Lower leg skin (tissue), 4 donors: ENCODE measurements at regions not wholly inside any gene's neighbourhood (a gene's known extent, or its start where the extent isn't known, plus 50 kb on each side); places are given as distances from the start of the nearest gene placed in this dataset.
"Not testable (repeated sequence)": the region's sequence is repeated elsewhere in the genome, so short reads cannot be mapped to it uniquely, and the experiment has no call there.

Source experiments
- DNase-seq, 2 donors: peaks; one replicate each; pipeline ENCODE4 v3.0.0-alpha.2; 2019; ENCODE audit warnings: low spot score in 2 of 2
- H3K4me3 ChIP-seq: fragments of 200-600 bp; sonication (generic); 2 replicates; pipeline ENCODE4 v1.5.1; 2017; ENCODE audit warnings: mild to moderate bottlenecking, low read depth; ENCODE audit not compliant: poor library complexity, severe bottlenecking
- POLR2A ChIP-seq, 2 donors: fragments of 450-650 bp; IDR thresholded peaks; one replicate each; pipeline ENCODE4 v1.6.1; 2016 to 2017; ENCODE audit warnings: antibody characterized with exemption in 2 of 2, mild to moderate bottlenecking in 1 of 2, moderate library complexity in 1 of 2
- WGBS, 2 donors: methylation state at CpG; one replicate each; pipeline ENCODE4 v1.1.5; 2018; 5-methylcytosine and 5-hydroxymethylcytosine counted together
- intact Hi-C: fragments of 100-400 bp; cut with DNase I; formaldehyde crosslinking; loops from one replicate; pipeline ENCODE4 v1.15.0; 2023; ENCODE audit warnings: low total_unique reads
- TF ChIP-seq, protein P1 (sequence below), 3 donors: fragments of 450-650 bp; IDR thresholded peaks; one replicate each; pipeline ENCODE4 v1.5.1; 2016; ENCODE audit warnings: antibody characterized with exemption in 3 of 3, mild to moderate bottlenecking in 3 of 3, moderate library complexity in 2 of 3

- intact Hi-C loops: no loop called here
- H3K4me3 ChIP-seq: no peak overlapping the region
- no peak for DNase-seq
- WGBS, 2 donors: 44 to 47% methylated on average over 3 of the region's 3 CpGs
- no peak for TF ChIP-seq POLR2A (IDR thresholded peaks at IDR 0.05)
- TF ChIP-seq, protein P1, sequence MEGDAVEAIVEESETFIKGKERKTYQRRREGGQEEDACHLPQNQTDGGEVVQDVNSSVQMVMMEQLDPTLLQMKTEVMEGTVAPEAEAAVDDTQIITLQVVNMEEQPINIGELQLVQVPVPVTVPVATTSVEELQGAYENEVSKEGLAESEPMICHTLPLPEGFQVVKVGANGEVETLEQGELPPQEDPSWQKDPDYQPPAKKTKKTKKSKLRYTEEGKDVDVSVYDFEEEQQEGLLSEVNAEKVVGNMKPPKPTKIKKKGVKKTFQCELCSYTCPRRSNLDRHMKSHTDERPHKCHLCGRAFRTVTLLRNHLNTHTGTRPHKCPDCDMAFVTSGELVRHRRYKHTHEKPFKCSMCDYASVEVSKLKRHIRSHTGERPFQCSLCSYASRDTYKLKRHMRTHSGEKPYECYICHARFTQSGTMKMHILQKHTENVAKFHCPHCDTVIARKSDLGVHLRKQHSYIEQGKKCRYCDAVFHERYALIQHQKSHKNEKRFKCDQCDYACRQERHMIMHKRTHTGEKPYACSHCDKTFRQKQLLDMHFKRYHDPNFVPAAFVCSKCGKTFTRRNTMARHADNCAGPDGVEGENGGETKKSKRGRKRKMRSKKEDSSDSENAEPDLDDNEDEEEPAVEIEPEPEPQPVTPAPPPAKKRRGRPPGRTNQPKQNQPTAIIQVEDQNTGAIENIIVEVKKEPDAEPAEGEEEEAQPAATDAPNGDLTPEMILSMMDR (IDR thresholded peaks at IDR 0.05): no peak
Measured at GRCh38 chrX:52585892-52586291, 68.8 kb downstream of the SSX7 start.

- WGBS, 2 donors: 62 to 83% methylated on average over 15 of the region's 15 CpGs
- intact Hi-C loops: no loop called here
- H3K4me3 ChIP-seq: no peak overlapping the region
- TF ChIP-seq, protein P1 (IDR thresholded peaks at IDR 0.05): no peak
- TF ChIP-seq POLR2A (IDR thresholded peaks at IDR 0.05): no peak
- no peak for DNase-seq
Measured at GRCh38 chrX:52577464-52578173, 60.8 kb upstream of the XAGE1B start.

GRCh38 chrX:52576946-52577345 lies 60.1 kb upstream of the XAGE1B start:
- intact Hi-C loops: no loop called here
- H3K4me3 ChIP-seq: no peak overlapping the region
- peak in 1 of 2 donors; percentile 27 for DNase-seq
- TF ChIP-seq, protein P1 (IDR thresholded peaks at IDR 0.05): no peak
- no peak for TF ChIP-seq POLR2A (IDR thresholded peaks at IDR 0.05)
- WGBS, 2 donors: 61 to 71% methylated on average over 8 of the region's 8 CpGs

- no peak for TF ChIP-seq POLR2A (IDR thresholded peaks at IDR 0.05)
- TF ChIP-seq, protein P1 (IDR thresholded peaks at IDR 0.05): no peak
- intact Hi-C loops: no loop called here
- no peak for DNase-seq
- no peak overlapping the region for H3K4me3 ChIP-seq
- WGBS, 2 donors: 21 to 58% methylated on average over 5 of the region's 5 CpGs
Measured at GRCh38 chrX:52576474-52576873, 59.6 kb upstream of the XAGE1B start.

DNA sequence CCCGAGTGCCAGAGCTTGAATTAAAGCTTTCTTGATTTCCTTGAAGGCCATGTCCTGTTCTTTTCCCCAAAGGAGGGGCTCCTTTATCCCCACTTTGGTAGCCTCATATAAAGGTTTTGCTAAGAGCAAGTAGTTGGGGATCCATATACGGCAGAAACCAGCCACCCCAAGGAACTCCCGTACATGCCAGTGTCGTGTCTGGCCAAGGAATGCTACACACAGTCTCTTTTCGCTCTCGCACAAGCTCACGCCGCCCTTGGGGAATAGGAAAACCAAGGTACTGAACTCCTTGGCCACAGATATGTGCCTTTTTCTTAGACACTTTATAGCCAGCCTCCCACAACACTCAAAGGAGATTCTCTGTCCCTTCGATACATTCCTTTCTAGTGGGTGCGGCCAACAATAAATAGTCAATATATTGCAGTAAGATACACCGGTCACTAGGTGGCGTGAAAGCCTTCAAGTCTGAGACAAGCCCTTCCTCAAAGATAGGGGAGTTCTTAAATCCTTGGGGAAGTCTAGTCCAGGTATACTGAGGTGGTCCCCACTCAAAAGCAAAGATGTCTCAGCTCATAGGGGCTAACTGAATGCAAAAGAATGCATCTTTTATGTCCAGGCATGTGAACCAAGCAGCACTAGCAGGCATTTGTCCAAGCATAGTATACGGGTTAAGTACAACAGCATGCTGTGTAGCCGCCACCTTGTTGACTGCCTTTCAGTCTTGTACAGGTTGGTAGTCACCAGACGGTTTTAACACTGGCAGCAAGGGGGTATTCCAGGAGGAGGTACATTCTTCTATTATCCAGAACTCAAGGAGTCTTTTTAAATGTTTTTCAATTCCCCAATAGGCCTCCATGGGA lies 57.8 kb upstream of the XAGE1B start:
- no peak overlapping the region for H3K4me3 ChIP-seq
- intact Hi-C loops: no loop called here

DNA sequence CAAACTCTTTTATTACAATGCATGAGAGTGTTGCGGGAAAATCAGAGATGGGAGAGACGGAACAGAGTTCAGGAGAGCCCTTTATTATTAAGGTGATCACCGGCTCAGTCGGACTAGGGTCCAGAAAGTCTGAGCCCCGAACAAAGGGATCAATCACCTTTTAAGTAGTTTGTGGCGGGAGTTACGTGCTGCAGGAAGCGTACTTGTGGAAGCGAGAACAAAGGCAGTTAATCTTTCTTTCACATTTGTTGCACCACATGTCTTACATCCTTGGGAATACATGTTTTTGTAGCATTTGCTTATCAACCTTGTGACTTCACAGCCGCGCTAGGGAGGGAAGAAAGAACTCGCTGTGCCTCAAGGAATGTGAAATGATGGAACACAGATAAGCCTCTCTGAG lies 51.3 kb upstream of the XAGE1B start:
- H3K4me3 ChIP-seq, intact Hi-C loops, DNase-seq: not testable (repeated sequence)
- 52 to 75% methylated on average over 12 of the region's 12 CpGs for WGBS, 2 donors

More for the DNA sequence above, 57.8 kb upstream of the XAGE1B start:
- TF ChIP-seq POLR2A (IDR thresholded peaks at IDR 0.05): no peak
- TF ChIP-seq, protein P1 (IDR thresholded peaks at IDR 0.05): no peak
- 24 to 32% methylated on average over 15 of the region's 15 CpGs for WGBS, 2 donors
- peak in 1 of 2 donors; percentile 14 for DNase-seq
